OCI-LY3 (cell line): ENCODE measurements at regions not wholly inside any gene's neighbourhood (a gene's known extent, or its start where the extent isn't known, plus 50 kb on each side); places are given as distances from the start of the nearest gene placed in this dataset.

Experiments
- H2AFZ ChIP-seq: fragments of 200-600, 300-600 bp; shearing (Covaris generic); 2 replicates; pipeline ENCODE4 v1.6.0; 2014; ENCODE audit warnings: antibody characterized with exemption, low read depth, low read length
- H3K27ac ChIP-seq: fragments of 200-600, 300-600 bp; sonication (generic); 2 replicates; pipeline ENCODE4 v1.5.1; 2014; ENCODE audit warnings: mild to moderate bottlenecking, low read length, moderate library complexity, mixed read lengths
- H3K27me3 ChIP-seq: fragments of 200-600, 300-600 bp; sonication (generic); 2 replicates; pipeline ENCODE4 v1.6.1; 2014; ENCODE audit warnings: low read depth, low read length, mixed read lengths
- H3K36me3 ChIP-seq: fragments of 200-600, 300-600 bp; sonication (generic); replicated peaks from 2 replicates; pipeline ENCODE3; 2014; ENCODE audit warnings: low read depth, low read length, mixed read lengths
- H3K4me1 ChIP-seq: fragments of 300-600, 200-600 bp; sonication (generic); 2 replicates; pipeline ENCODE4 v1.6.1; 2014; ENCODE audit warnings: low read length, mixed read lengths
- H3K4me2 ChIP-seq: fragments of 200-600, 300-600 bp; sonication (generic); 2 replicates; pipeline ENCODE4 v1.6.1; 2014; ENCODE audit warnings: low read length, mixed read lengths
- H3K4me3 ChIP-seq: fragments of 300-600, 200-600 bp; sonication (generic); 2 replicates; pipeline ENCODE4 v1.5.1; 2014; ENCODE audit warnings: antibody characterized with exemption, mild to moderate bottlenecking, low read length, moderate library complexity
- H3K79me2 ChIP-seq: fragments of 300-600, 200-600 bp; shearing (Covaris generic); 2 replicates; pipeline ENCODE4 v1.6.1; 2014; ENCODE audit warnings: mild to moderate bottlenecking, low read length, mixed read lengths
- H3K9ac ChIP-seq: fragments of 300-600, 200-600 bp; shearing (Covaris generic); 2 replicates; pipeline ENCODE4 v1.6.0; 2014; ENCODE audit warnings: mild to moderate bottlenecking, low read length, moderate library complexity
- H3K9me3 ChIP-seq: fragments of 200-600, 300-600 bp; shearing (Covaris generic); 2 replicates; pipeline ENCODE4 v1.6.1; 2014; ENCODE audit warnings: low read length, mixed read lengths; ENCODE audit not compliant: insufficient read depth
- H4K20me1 ChIP-seq: fragments of 200-600, 300-600 bp; sonication (generic); 2 replicates; pipeline ENCODE4 v1.6.1; 2016; ENCODE audit warnings: low read length, mixed read lengths; ENCODE audit not compliant: insufficient read depth
- CTCF ChIP-seq: fragments of 200-600, 300-600 bp; sonication (generic); IDR thresholded peaks from 2 replicates; pipeline ENCODE4 v1.5.1; 2014; ENCODE audit warnings: antibody characterized with exemption, low read length, low read depth
- EZH2phosphoT487 ChIP-seq: fragments of 200-600 bp; shearing (Covaris generic); IDR thresholded peaks from 2 replicates; pipeline ENCODE4 v1.6.1; 2018; ENCODE audit warnings: antibody characterized with exemption, mixed run types, low read depth

- Histone ChIP-seq H3K9me3 (no peaks in the 10 kb centered on the region), H2AFZ (no peak overlapping the region), H3K4me3 (no peak overlapping the region), H3K27me3 (no peaks in the 10 kb centered on the region), H3K36me3 (no peaks in the 10 kb centered on the region), H3K4me2 (no peak overlapping the region), H3K27ac (no peak overlapping the region), H3K4me1 (peaks cover 2% of the 10 kb centered on the region; the same call in 1 of the 2 replicates), H3K9ac (no peak overlapping the region), H4K20me1 (no peaks in the 10 kb centered on the region), H3K79me2 (no peaks in the 10 kb centered on the region)
- TF ChIP-seq EZH2phosphoT487 (no peak), CTCF (no peak)
These were observed 788.2 kb downstream of the DSC3 start for GRCh38 chr18:30254331-30254730.

DNA sequence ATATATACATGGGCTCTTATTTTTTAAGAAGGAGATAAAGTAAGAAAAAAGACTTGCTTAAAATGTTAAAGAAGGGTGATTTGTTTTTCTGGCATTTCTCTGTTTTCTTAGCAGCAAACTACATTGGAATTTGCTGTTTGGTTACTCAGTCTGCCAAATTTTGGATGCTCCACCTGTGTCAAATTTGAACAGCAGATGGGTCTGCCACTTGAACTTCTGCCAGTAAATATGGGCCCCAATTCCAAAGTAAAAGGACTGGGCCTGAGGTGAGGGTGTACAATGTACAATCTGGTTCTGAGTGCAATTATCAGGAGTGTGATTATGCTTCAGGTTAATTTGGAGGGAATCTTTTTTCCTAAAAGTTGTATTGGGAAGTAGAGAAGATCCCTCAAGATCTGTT is 794.5 kb downstream of the DSC3 start:
- H3K36me3 ChIP-seq = no peaks in the 10 kb centered on the region
- H3K4me3 ChIP-seq = no peak overlapping the region
- H3K4me2 ChIP-seq = no peak overlapping the region
- H3K4me1 ChIP-seq = no peaks in the 10 kb centered on the region
- H3K9ac ChIP-seq = no peak overlapping the region
- H3K9me3 ChIP-seq = no peaks in the 10 kb centered on the region
- no peaks in the 10 kb centered on the region for H3K79me2 ChIP-seq
- no peaks in the 10 kb centered on the region for H4K20me1 ChIP-seq
- no peak overlapping the region for H2AFZ ChIP-seq
- no peak for TF ChIP-seq EZH2phosphoT487
- TF ChIP-seq CTCF = no peak
- H3K27ac ChIP-seq = no peak overlapping the region
- H3K27me3 ChIP-seq = no peaks in the 10 kb centered on the region

- no peaks in the 10 kb centered on the region for H4K20me1 ChIP-seq
- H2AFZ ChIP-seq = no peak overlapping the region
- H3K4me1 ChIP-seq = no peaks in the 10 kb centered on the region
- no peak overlapping the region for H3K4me2 ChIP-seq
- H3K79me2 ChIP-seq = no peaks in the 10 kb centered on the region
- no peak overlapping the region for H3K27ac ChIP-seq
- H3K27me3 ChIP-seq = no peaks in the 10 kb centered on the region
- H3K4me3 ChIP-seq = no peak overlapping the region
- H3K9me3 ChIP-seq = no peaks in the 10 kb centered on the region
- H3K36me3 ChIP-seq = no peaks in the 10 kb centered on the region
- TF ChIP-seq CTCF (no peak), EZH2phosphoT487 (no peak)
- H3K9ac ChIP-seq = no peak overlapping the region
These were observed 796.6 kb downstream of the DSC3 start for GRCh38 chr18:30245766-30246455.

- Histone ChIP-seq H3K4me1 (no peaks in the 10 kb centered on the region), H2AFZ (no peak overlapping the region), H4K20me1 (no peaks in the 10 kb centered on the region), H3K27me3 (no peaks in the 10 kb centered on the region), H3K36me3 (no peaks in the 10 kb centered on the region), H3K79me2 (no peaks in the 10 kb centered on the region), H3K9ac (no peak overlapping the region), H3K27ac (no peak overlapping the region), H3K9me3 (no peaks in the 10 kb centered on the region), H3K4me3 (no peak overlapping the region), H3K4me2 (no peak overlapping the region)
- TF ChIP-seq EZH2phosphoT487 = no peak
- no peak for TF ChIP-seq CTCF
These were observed 807.8 kb downstream of the DSC3 start for GRCh38 chr18:30234755-30235154.
